NT2/D1 (cell line): ENCODE measurements at regions not wholly inside any gene's neighbourhood (a gene's known extent, or its start where the extent isn't known, plus 50 kb on each side); places are given as distances from the start of the nearest gene placed in this dataset.

Experiments used
- YY1 ChIP-seq: IDR thresholded peaks from 2 replicates; pipeline ENCODE4 v1.6.1; 2011; ENCODE audit not compliant: insufficient read length, insufficient read depth
- ZNF274 ChIP-seq: IDR thresholded peaks from 2 replicates; pipeline ENCODE4 v1.6.1; 2011; ENCODE audit warnings: mild to moderate bottlenecking, low read depth, low read length

- TF ChIP-seq ZNF274, result no peak
- no peak for TF ChIP-seq YY1
Measured at GRCh38 chr15:93816815-93817214, 414.5 kb upstream of the MCTP2 start.
